ENCODE measurements at regions not wholly inside any gene's neighbourhood (a gene's known extent, or its start where the extent isn't known, plus 50 kb on each side); places are given as distances from the start of the nearest gene placed in this dataset.

DNA sequence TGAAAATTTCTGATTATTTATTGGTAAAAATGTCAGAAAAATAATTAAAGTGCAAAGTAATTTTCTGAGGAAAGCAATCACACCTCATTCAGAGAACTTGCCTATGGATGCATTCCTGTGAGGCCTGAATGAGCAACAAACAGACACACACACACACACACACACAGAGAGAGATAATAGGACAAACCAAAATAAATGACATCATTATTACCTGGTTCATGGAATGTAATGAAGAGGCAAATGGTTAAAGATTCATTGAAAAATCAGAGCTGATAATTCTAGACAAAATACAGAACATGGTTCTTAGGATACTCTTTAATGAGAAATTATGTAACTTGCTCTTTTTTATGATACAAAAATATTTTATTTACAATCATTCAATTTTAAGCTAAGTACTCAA, 490.6 kb upstream of the POU3F2 start:
- TF ChIP-seq POLR2A (IDR thresholded peaks at IDR 0.05; ENCODE audit: low read length): no peak
- TF ChIP-seq GATA1 (IDR thresholded peaks at IDR 0.05; ENCODE audit: low read depth, low read length): no peak
